ENCODE measurements at regions not wholly inside any gene's neighbourhood (a gene's known extent, or its start where the extent isn't known, plus 50 kb on each side); places are given as distances from the start of the nearest gene placed in this dataset.

GRCh38 chr21:38121888-38122720 is 134.7 kb upstream of the KCNJ15 start:
- no peak for DNase-seq
- intact Hi-C loops (cut with DNase I) = loop anchor here in 4 of 10 donors (10.0 kb wide), 4 partner anchors 357 to 447 kb away; no protein-coding TSS in a partner anchor
- TF ChIP-seq, protein P1, sequence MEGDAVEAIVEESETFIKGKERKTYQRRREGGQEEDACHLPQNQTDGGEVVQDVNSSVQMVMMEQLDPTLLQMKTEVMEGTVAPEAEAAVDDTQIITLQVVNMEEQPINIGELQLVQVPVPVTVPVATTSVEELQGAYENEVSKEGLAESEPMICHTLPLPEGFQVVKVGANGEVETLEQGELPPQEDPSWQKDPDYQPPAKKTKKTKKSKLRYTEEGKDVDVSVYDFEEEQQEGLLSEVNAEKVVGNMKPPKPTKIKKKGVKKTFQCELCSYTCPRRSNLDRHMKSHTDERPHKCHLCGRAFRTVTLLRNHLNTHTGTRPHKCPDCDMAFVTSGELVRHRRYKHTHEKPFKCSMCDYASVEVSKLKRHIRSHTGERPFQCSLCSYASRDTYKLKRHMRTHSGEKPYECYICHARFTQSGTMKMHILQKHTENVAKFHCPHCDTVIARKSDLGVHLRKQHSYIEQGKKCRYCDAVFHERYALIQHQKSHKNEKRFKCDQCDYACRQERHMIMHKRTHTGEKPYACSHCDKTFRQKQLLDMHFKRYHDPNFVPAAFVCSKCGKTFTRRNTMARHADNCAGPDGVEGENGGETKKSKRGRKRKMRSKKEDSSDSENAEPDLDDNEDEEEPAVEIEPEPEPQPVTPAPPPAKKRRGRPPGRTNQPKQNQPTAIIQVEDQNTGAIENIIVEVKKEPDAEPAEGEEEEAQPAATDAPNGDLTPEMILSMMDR (IDR thresholded peaks at IDR 0.05) = no peak
- no peaks in the 10 kb centered on the region for H3K36me3 ChIP-seq
- ATAC-seq = no peak
- H3K4me3 ChIP-seq = no peak overlapping the region
- no peaks in the 10 kb centered on the region for H3K9me3 ChIP-seq
- no peaks in the 10 kb centered on the region for H3K4me1 ChIP-seq
- H3K27me3 ChIP-seq = peaks cover 0 to 14% (median 5%) of the 10 kb centered on the region in 7 donors
- no peak overlapping the region for H3K27ac ChIP-seq
- WGBS, 2 donors = 86 to 89% methylated on average over 7 of the region's 7 CpGs

GRCh38 chr21:38123626-38124025 is 133.2 kb upstream of the KCNJ15 start:
- Histone ChIP-seq H3K9me3 (no peaks in the 10 kb centered on the region), H3K4me1 (no peaks in the 10 kb centered on the region), H3K4me3 (no peak overlapping the region), H3K27me3 (peaks cover 0 to 14% (median 5%) of the 10 kb centered on the region in 7 donors), H3K27ac (no peak overlapping the region), H3K36me3 (no peaks in the 10 kb centered on the region)
- DNase-seq (no peak), ATAC-seq (no peak)
- intact Hi-C loops (cut with DNase I) = loop anchor here in 4 of 10 donors (10.0 kb wide), 4 partner anchors 359 to 449 kb away; no protein-coding TSS in a partner anchor
- TF ChIP-seq, protein P1 (IDR thresholded peaks at IDR 0.05) = no peak
- 87 to 90% methylated on average over 5 of the region's 5 CpGs for WGBS, 2 donors

GRCh38 chr21:38126666-38127303 is 130.0 kb upstream of the KCNJ15 start:
- Histone ChIP-seq H3K27ac (no peak overlapping the region), H3K9me3 (no peaks in the 10 kb centered on the region), H3K27me3 (peaks cover 0 to 29% (median 20%) of the 10 kb centered on the region in 7 donors), H3K36me3 (no peaks in the 10 kb centered on the region), H3K4me1 (no peaks in the 10 kb centered on the region), H3K4me3 (no peak overlapping the region)
- TF ChIP-seq, protein P1 (IDR thresholded peaks at IDR 0.05) = peak; percentile 35 to 76 (median 68)
- 27 to 31% methylated on average over 8 of the region's 8 CpGs for WGBS, 2 donors
- ATAC-seq = peak in 5 of 8 donors; percentile 39 to 82 (median 65)
- peak; percentile 26 to 34 for DNase-seq
- intact Hi-C loops (cut with DNase I) = loop anchor here (2.0 to 10.0 kb wide), 7 partner anchors 362 to 452 kb away; no protein-coding TSS in a partner anchor

GRCh38 chr21:38129711-38130110 is 127.1 kb upstream of the KCNJ15 start:
- no peak for ATAC-seq

More at GRCh38 chr21:38129711-38130110, 127.1 kb upstream of the KCNJ15 start:
- 57 to 67% methylated on average over 1 of the region's 1 CpG for WGBS, 2 donors
- TF ChIP-seq, protein P1 (IDR thresholded peaks at IDR 0.05) = no peak
- no peak for DNase-seq
- Histone ChIP-seq H3K9me3 (peaks cover 0 to 2% (median 0%) of the 10 kb centered on the region in 11 donors), H3K27me3 (peaks cover 0 to 40% (median 27%) of the 10 kb centered on the region in 7 donors), H3K4me3 (no peak overlapping the region), H3K36me3 (no peaks in the 10 kb centered on the region), H3K4me1 (no peaks in the 10 kb centered on the region), H3K27ac (no peak overlapping the region)
- intact Hi-C loops (cut with DNase I) = loop anchor here in 9 of 10 donors (5.0 to 10.0 kb wide), 6 partner anchors 365 to 455 kb away; no protein-coding TSS in a partner anchor

Measured in heart right ventricle (tissue), 16 donors.